CD4-positive, alpha-beta T cell treated with Interleukin-2 at 100 ng/mL for 4 hours (primary cell): ENCODE measurements at regions not wholly inside any gene's neighbourhood (a gene's known extent, or its start where the extent isn't known, plus 50 kb on each side); places are given as distances from the start of the nearest gene placed in this dataset.

Source experiments
- DNase-seq: peaks from one replicate; pipeline ENCODE4 v3.0.0-alpha.2; 2020; ENCODE audit warnings: low spot score

GRCh38 chr5:117299224-117299935 is 724.8 kb upstream of the SEMA6A start:
- DNase-seq = no peak

GRCh38 chr5:117296872-117297271 is 722.2 kb upstream of the SEMA6A start:
- DNase-seq = no peak

- DNase-seq = no peak
Measured at GRCh38 chr5:117295941-117296340, 721.3 kb upstream of the SEMA6A start.

- no peak for DNase-seq
Measured at GRCh38 chr5:117286813-117287212, 712.2 kb upstream of the SEMA6A start.

- no peak for DNase-seq
Measured at GRCh38 chr5:117271656-117272055, 697.0 kb upstream of the SEMA6A start.

GRCh38 chr5:117266280-117266679 is 691.7 kb upstream of the SEMA6A start:
- no peak for DNase-seq

- no peak for DNase-seq
Measured at GRCh38 chr5:117263231-117263630, 688.6 kb upstream of the SEMA6A start.

- no peak for DNase-seq
Measured at GRCh38 chr5:117262572-117263131, 688.0 kb upstream of the SEMA6A start.

- no peak for DNase-seq
Measured at GRCh38 chr5:117261948-117262571, 687.4 kb upstream of the SEMA6A start.

GRCh38 chr5:117255211-117256027 is 680.8 kb upstream of the SEMA6A start:
- DNase-seq = no peak

GRCh38 chr5:117252566-117252965 is 677.9 kb upstream of the SEMA6A start:
- DNase-seq = no peak

GRCh38 chr5:117249086-117249815 is 674.6 kb upstream of the SEMA6A start:
- no peak for DNase-seq

GRCh38 chr5:117246424-117246823 is 671.8 kb upstream of the SEMA6A start:
- DNase-seq = no peak

- no peak for DNase-seq
Measured at GRCh38 chr5:117245130-117245529, 670.5 kb upstream of the SEMA6A start.

GRCh38 chr5:117242028-117242427 is 667.4 kb upstream of the SEMA6A start:
- DNase-seq = no peak

- no peak for DNase-seq
Measured at GRCh38 chr5:117236941-117237340, 662.3 kb upstream of the SEMA6A start.

- no peak for DNase-seq
Measured at GRCh38 chr5:117235786-117236185, 661.2 kb upstream of the SEMA6A start.

- no peak for DNase-seq
Measured at GRCh38 chr5:117230375-117230774, 655.8 kb upstream of the SEMA6A start.

GRCh38 chr5:117220730-117221129 is 646.1 kb upstream of the SEMA6A start:
- DNase-seq = no peak

GRCh38 chr5:117218789-117219188 is 644.2 kb upstream of the SEMA6A start:
- DNase-seq = no peak

- DNase-seq = no peak
Measured at GRCh38 chr5:117212866-117213265, 638.2 kb upstream of the SEMA6A start.

GRCh38 chr5:117210796-117211195 is 636.2 kb upstream of the SEMA6A start:
- DNase-seq = no peak
